ENCODE measurements at regions not wholly inside any gene's neighbourhood (a gene's known extent, or its start where the extent isn't known, plus 50 kb on each side); places are given as distances from the start of the nearest gene placed in this dataset.
"Not testable (repeated sequence)": the region's sequence is repeated elsewhere in the genome, so short reads cannot be mapped to it uniquely, and the experiment has no call there.

GRCh38 chr9:115326461-115326860, 208.5 kb upstream of the TNC start:
- Mint-ChIP-seq H3K4me3 (no peak overlapping the region), H3K4me1 (no peaks in the 10 kb centered on the region), H3K27ac (no peak overlapping the region), H3K27me3 (ENCODE audit: low read depth in 3 of 3) (peaks cover 0 to 3% (median 2%) of the 10 kb centered on the region in 3 donors), H3K36me3 (no peaks in the 10 kb centered on the region), H3K9me3 (peaks cover 0 to 7% (median 0%) of the 10 kb centered on the region in 6 donors)
- DNase-seq: no peak

GRCh38 chr9:115327436-115328122, 209.6 kb upstream of the TNC start:
- Mint-ChIP-seq H3K36me3 (no peaks in the 10 kb centered on the region), H3K27me3 (ENCODE audit: low read depth in 3 of 3) (peaks cover 2 to 4% (median 2%) of the 10 kb centered on the region in 3 donors), H3K9me3 (peaks cover 0 to 8% (median 0%) of the 10 kb centered on the region in 6 donors), H3K4me1 (no peaks in the 10 kb centered on the region), H3K4me3 (no peak overlapping the region), H3K27ac (no peak overlapping the region)
- DNase-seq: no peak

GRCh38 chr9:115328228-115328627, 210.3 kb upstream of the TNC start:
- no peaks in the 10 kb centered on the region for H3K4me1 Mint-ChIP-seq
- peaks cover 0 to 8% (median 0%) of the 10 kb centered on the region in 6 donors for H3K9me3 Mint-ChIP-seq
- DNase-seq: no peak
- H3K27me3 Mint-ChIP-seq (ENCODE audit: low read depth in 3 of 3): peaks cover 2 to 4% (median 2%) of the 10 kb centered on the region in 3 donors
- no peak overlapping the region for H3K4me3 Mint-ChIP-seq
- H3K27ac Mint-ChIP-seq: no peak overlapping the region
- H3K36me3 Mint-ChIP-seq: no peaks in the 10 kb centered on the region

- peaks cover 0 to 5% (median 0%) of the 10 kb centered on the region in 6 donors for H3K9me3 Mint-ChIP-seq
- H3K36me3 Mint-ChIP-seq: no peaks in the 10 kb centered on the region
- no peak for DNase-seq
- H3K27me3 Mint-ChIP-seq (ENCODE audit: low read depth in 3 of 3): peaks cover 2 to 4% (median 2%) of the 10 kb centered on the region in 3 donors
- no peak overlapping the region for H3K27ac Mint-ChIP-seq
- H3K4me3 Mint-ChIP-seq: no peak overlapping the region
- no peaks in the 10 kb centered on the region for H3K4me1 Mint-ChIP-seq
Observed at GRCh38 chr9:115328677-115329076, 210.7 kb upstream of the TNC start.

- no peak for DNase-seq
- Mint-ChIP-seq H3K4me3 (no peak overlapping the region), H3K4me1 (no peaks in the 10 kb centered on the region), H3K27ac (no peak overlapping the region), H3K27me3 (ENCODE audit: low read depth in 3 of 3) (peaks cover 0 to 7% (median 3%) of the 10 kb centered on the region in 3 donors), H3K9me3 (peaks cover 0 to 10% (median under 1%) of the 10 kb centered on the region in 6 donors), H3K36me3 (no peaks in the 10 kb centered on the region)
Observed at GRCh38 chr9:115333277-115334070, 215.5 kb upstream of the TNC start.

GRCh38 chr9:115335439-115335838, 217.5 kb upstream of the TNC start:
- Mint-ChIP-seq H3K27me3 (ENCODE audit: low read depth in 3 of 3) (peaks cover 1 to 7% (median 3%) of the 10 kb centered on the region in 3 donors), H3K4me3 (no peak overlapping the region), H3K9me3 (peaks cover 0 to 10% (median 2%) of the 10 kb centered on the region in 6 donors), H3K27ac (no peak overlapping the region), H3K4me1 (no peaks in the 10 kb centered on the region), H3K36me3 (no peaks in the 10 kb centered on the region)
- DNase-seq: no peak

- no peaks in the 10 kb centered on the region for H3K36me3 Mint-ChIP-seq
- peaks cover 0 to 4% (median 0%) of the 10 kb centered on the region in 6 donors for H3K9me3 Mint-ChIP-seq
- H3K4me3 Mint-ChIP-seq: no peak overlapping the region
Observed at GRCh38 chr9:115340314-115340713, 222.4 kb upstream of the TNC start.

GRCh38 chr9:115341426-115341825, 223.5 kb upstream of the TNC start:
- DNase-seq: no peak
- Mint-ChIP-seq H3K27me3 (ENCODE audit: low read depth in 3 of 3) (peaks cover 0 to 3% (median 3%) of the 10 kb centered on the region in 3 donors), H3K9me3 (peaks cover 0 to 4% (median 0%) of the 10 kb centered on the region in 6 donors), H3K4me3 (no peak overlapping the region), H3K27ac (no peak overlapping the region), H3K4me1 (no peaks in the 10 kb centered on the region), H3K36me3 (no peaks in the 10 kb centered on the region)

More at GRCh38 chr9:115340314-115340713, 222.4 kb upstream of the TNC start:
- H3K27ac Mint-ChIP-seq: no peak overlapping the region
- peaks cover 0 to 3% (median 3%) of the 10 kb centered on the region in 3 donors for H3K27me3 Mint-ChIP-seq (ENCODE audit: low read depth in 3 of 3)
- no peaks in the 10 kb centered on the region for H3K4me1 Mint-ChIP-seq
- no peak for DNase-seq

- H3K36me3 Mint-ChIP-seq; H3K4me1 Mint-ChIP-seq; H3K27ac Mint-ChIP-seq; DNase-seq; H3K27me3 Mint-ChIP-seq (ENCODE audit: low read depth in 3 of 3); H3K9me3 Mint-ChIP-seq; H3K4me3 Mint-ChIP-seq: not testable (repeated sequence)
Observed at GRCh38 chr9:115347776-115348175, 229.8 kb upstream of the TNC start.

GRCh38 chr9:115348936-115349335, 231.0 kb upstream of the TNC start:
- not testable (repeated sequence) for H3K27me3 Mint-ChIP-seq (ENCODE audit: low read depth in 3 of 3); H3K4me1 Mint-ChIP-seq; H3K9me3 Mint-ChIP-seq; H3K4me3 Mint-ChIP-seq; H3K27ac Mint-ChIP-seq; DNase-seq; H3K36me3 Mint-ChIP-seq

GRCh38 chr9:115349542-115349941, 231.6 kb upstream of the TNC start:
- H3K4me3 Mint-ChIP-seq: no peak overlapping the region
- DNase-seq: no peak
- no peaks in the 10 kb centered on the region for H3K4me1 Mint-ChIP-seq
- H3K36me3 Mint-ChIP-seq: no peaks in the 10 kb centered on the region
- H3K27ac Mint-ChIP-seq: no peak overlapping the region
- H3K9me3 Mint-ChIP-seq: peaks cover 0 to 12% (median 1%) of the 10 kb centered on the region in 6 donors
- H3K27me3 Mint-ChIP-seq (ENCODE audit: low read depth in 3 of 3): peaks cover 1 to 4% (median 2%) of the 10 kb centered on the region in 3 donors

GRCh38 chr9:115350548-115350947, 232.6 kb upstream of the TNC start:
- no peaks in the 10 kb centered on the region for H3K4me1 Mint-ChIP-seq
- no peak overlapping the region for H3K27ac Mint-ChIP-seq
- H3K9me3 Mint-ChIP-seq: peaks cover 0 to 12% (median 1%) of the 10 kb centered on the region in 6 donors
- DNase-seq: no peak
- no peaks in the 10 kb centered on the region for H3K36me3 Mint-ChIP-seq
- H3K27me3 Mint-ChIP-seq (ENCODE audit: low read depth in 3 of 3): peaks cover 1 to 4% (median 2%) of the 10 kb centered on the region in 3 donors
- H3K4me3 Mint-ChIP-seq: no peak overlapping the region

- Mint-ChIP-seq H3K4me1 (no peaks in the 10 kb centered on the region), H3K9me3 (peaks cover 0 to 12% (median under 1%) of the 10 kb centered on the region in 6 donors), H3K27ac (no peak overlapping the region), H3K36me3 (no peaks in the 10 kb centered on the region), H3K4me3 (no peak overlapping the region), H3K27me3 (ENCODE audit: low read depth in 3 of 3) (peaks cover 1 to 2% (median 1%) of the 10 kb centered on the region in 3 donors)
- DNase-seq: no peak
Observed at GRCh38 chr9:115353681-115354080, 235.7 kb upstream of the TNC start.

GRCh38 chr9:115357821-115358220, 239.9 kb upstream of the TNC start:
- Mint-ChIP-seq H3K27me3 (ENCODE audit: low read depth in 3 of 3) (peaks cover 1 to 4% (median 1%) of the 10 kb centered on the region in 3 donors), H3K27ac (no peak overlapping the region)
- no peak for DNase-seq

More at GRCh38 chr9:115357821-115358220, 239.9 kb upstream of the TNC start:
- Mint-ChIP-seq H3K36me3 (no peaks in the 10 kb centered on the region), H3K4me1 (no peaks in the 10 kb centered on the region), H3K9me3 (peaks cover 0 to 12% (median 2%) of the 10 kb centered on the region in 6 donors), H3K4me3 (no peak overlapping the region)
